Mucosa of descending colon (tissue), 3 donors: ENCODE measurements at regions not wholly inside any gene's neighbourhood (a gene's known extent, or its start where the extent isn't known, plus 50 kb on each side); places are given as distances from the start of the nearest gene placed in this dataset.

Experiments used
- ATAC-seq: fragments of 200-7000 bp; cut with Tn5 transposase; one replicate; pipeline ENCODE4 v1.9.1; 2020; ENCODE audit warnings: mild to moderate bottlenecking, moderate library complexity
- DNase-seq, 3 donors: peaks; one replicate each; pipeline ENCODE4 v3.0.0-alpha.2; 2020
- H3K36me3 ChIP-seq: fragments of 200-600 bp; one replicate; pipeline ENCODE4 v1.8.0; 2021; ENCODE audit warnings: low read depth, mild to moderate bottlenecking
- H3K4me1 ChIP-seq: fragments of 200-600 bp; one replicate; pipeline ENCODE4 v1.8.0; 2021; ENCODE audit warnings: low read depth, mild to moderate bottlenecking
- H3K4me3 ChIP-seq: fragments of 200-600 bp; one replicate; pipeline ENCODE4 v1.8.0; 2021; ENCODE audit warnings: mild to moderate bottlenecking
- H3K9me3 ChIP-seq: fragments of 200-600 bp; one replicate; pipeline ENCODE4 v1.8.0; 2021; ENCODE audit warnings: mild to moderate bottlenecking
- intact Hi-C, 2 donors: fragments of 100-400 bp; cut with DNase I in 1 of 2; cut with micrococcal nuclease in 1 of 2; formaldehyde crosslinking; loops; one replicate each; pipeline versions ENCODE4 v1.11.0 to v1.11.1; 2022; cut with DNase I, micrococcal nuclease
- TF ChIP-seq, protein P1 (sequence below): fragments of 200-600 bp; IDR thresholded peaks from one replicate; pipeline ENCODE4 v1.8.0; 2022; ENCODE audit warnings: antibody characterized with exemption, mild to moderate bottlenecking
- donor health status: DM: no; HTN: no; CAD: no; lungs with moderate emphysema.
- donor health status: DM: no; HTN: no; CAD: no.
- donor health status: DM: no; HTN: yes; CAD: no.

DNA sequence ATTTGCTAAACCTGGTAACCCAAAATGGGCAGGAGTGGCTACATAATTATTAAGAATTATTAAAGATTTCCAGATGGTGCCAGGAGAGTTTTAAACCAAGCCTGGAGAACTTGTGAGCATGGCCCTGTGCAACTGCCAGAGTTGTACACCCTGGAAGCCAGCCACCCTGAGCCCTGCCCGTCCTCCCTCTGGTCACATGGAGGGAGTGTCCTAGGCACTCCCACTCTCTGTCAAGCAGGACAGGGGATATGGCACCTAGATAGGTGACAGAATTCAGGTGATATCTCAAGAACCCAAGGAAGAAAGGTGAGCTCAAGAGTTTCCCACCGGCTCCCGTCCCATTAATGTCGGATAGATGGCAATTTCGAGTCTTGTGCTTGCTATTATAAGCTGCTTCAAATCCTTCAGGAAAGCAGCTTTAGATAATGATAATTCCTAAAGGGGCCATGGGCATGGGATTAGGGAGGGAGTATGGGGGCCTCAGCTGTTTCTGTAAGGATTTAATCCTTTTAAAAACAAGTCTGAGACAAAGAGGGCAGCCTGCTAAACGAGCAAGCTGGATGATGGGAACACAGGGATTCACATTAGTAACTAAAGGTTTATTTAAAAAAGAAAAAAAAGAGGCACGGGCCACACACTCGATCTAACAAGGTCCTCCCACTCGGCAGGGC lies 169.1 kb downstream of the BMP7 start:
- ATAC-seq (no peak), DNase-seq (no peak)
- Histone ChIP-seq H3K4me3 (no peak overlapping the region), H3K9me3 (no peaks in the 10 kb centered on the region), H3K36me3 (no peaks in the 10 kb centered on the region), H3K4me1 (no peaks in the 10 kb centered on the region)
- TF ChIP-seq, protein P1, sequence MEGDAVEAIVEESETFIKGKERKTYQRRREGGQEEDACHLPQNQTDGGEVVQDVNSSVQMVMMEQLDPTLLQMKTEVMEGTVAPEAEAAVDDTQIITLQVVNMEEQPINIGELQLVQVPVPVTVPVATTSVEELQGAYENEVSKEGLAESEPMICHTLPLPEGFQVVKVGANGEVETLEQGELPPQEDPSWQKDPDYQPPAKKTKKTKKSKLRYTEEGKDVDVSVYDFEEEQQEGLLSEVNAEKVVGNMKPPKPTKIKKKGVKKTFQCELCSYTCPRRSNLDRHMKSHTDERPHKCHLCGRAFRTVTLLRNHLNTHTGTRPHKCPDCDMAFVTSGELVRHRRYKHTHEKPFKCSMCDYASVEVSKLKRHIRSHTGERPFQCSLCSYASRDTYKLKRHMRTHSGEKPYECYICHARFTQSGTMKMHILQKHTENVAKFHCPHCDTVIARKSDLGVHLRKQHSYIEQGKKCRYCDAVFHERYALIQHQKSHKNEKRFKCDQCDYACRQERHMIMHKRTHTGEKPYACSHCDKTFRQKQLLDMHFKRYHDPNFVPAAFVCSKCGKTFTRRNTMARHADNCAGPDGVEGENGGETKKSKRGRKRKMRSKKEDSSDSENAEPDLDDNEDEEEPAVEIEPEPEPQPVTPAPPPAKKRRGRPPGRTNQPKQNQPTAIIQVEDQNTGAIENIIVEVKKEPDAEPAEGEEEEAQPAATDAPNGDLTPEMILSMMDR: no peak
- intact Hi-C loops: no loop called here

DNA sequence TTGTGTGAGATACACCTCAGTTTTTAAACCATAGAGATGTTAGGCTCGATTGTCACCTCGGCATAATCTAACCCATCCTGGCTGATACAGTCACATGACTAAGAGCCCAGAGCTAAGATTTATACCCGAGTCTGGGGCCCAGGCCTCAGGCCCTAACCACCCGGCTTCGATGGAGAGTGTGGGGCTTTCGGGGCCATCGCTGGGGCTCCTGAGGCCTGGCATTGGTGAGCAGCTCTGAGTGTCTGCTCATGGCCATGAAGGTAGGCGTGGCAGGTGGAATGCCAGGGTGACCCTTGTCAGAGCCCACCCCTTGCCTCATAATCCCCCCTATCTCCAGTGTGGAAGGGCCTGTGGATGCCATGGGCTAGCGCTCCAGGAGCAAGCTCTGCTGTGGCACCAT lies 164.3 kb downstream of the BMP7 start:
- ATAC-seq: no peak
- Histone ChIP-seq H3K9me3 (no peaks in the 10 kb centered on the region), H3K36me3 (no peaks in the 10 kb centered on the region), H3K4me1 (no peaks in the 10 kb centered on the region), H3K4me3 (no peak overlapping the region)
- TF ChIP-seq, protein P1: no peak
- intact Hi-C loops: no loop called here
- no peak for DNase-seq

DNA sequence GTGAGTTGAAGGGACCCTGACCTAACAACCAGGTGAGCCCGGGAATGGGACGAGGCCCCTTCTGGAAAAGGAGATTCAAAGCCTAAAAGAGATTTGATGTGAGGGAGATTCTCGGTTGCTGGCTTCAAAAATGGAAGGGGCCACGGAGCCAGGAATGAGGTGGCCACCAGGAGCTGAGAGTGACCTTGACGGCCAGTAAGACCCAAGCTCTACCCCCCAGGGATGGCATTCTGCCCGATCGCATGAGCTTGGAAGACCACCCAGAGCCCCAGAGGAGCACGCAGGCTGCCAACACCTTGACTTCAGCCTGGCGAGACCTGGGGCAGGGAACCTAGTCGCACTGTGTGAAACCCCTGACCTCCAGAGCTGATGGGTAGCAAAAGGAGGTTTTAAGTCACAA lies 163.9 kb downstream of the BMP7 start:
- ATAC-seq: no peak
- TF ChIP-seq, protein P1: no peak
- intact Hi-C loops: no loop called here
- Histone ChIP-seq H3K36me3 (no peaks in the 10 kb centered on the region), H3K4me3 (no peak overlapping the region), H3K4me1 (no peaks in the 10 kb centered on the region), H3K9me3 (no peaks in the 10 kb centered on the region)
- no peak for DNase-seq

DNA sequence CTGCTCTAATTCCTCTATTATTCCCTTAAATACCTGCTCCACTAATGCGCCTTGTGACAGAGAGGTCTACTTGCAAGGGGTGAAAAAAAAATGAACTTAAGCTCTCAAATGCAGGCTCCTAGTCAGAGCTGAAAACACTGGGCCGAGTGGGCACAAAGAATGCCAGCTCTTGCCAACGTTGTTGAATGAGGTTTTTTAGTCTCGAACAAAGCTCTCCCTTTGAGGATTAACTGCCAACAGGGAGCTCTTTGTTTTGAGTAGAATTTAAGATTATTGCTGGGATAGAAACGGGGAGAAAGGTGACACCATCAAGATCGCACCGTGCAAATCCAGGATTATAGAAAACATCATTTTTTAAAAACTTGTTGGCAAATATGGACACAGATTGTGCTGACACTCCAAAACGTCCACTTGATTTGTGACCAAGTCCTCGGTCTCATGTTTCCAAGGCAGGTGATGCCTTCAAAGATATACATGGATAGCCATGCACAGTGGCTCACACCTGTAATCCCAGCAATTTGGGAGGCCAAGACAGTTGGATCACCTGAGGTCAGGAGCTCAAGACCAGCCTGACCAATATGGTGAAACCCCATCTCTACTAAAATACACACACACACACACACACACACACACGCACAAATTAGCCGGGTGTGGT lies 163.2 kb downstream of the BMP7 start:
- no peaks in the 10 kb centered on the region for H3K36me3 ChIP-seq
- intact Hi-C loops: no loop called here
- DNase-seq: no peak
- TF ChIP-seq, protein P1: no peak
- no peaks in the 10 kb centered on the region for H3K4me1 ChIP-seq
- H3K9me3 ChIP-seq: no peaks in the 10 kb centered on the region
- H3K4me3 ChIP-seq: no peak overlapping the region
- no peak for ATAC-seq

DNA sequence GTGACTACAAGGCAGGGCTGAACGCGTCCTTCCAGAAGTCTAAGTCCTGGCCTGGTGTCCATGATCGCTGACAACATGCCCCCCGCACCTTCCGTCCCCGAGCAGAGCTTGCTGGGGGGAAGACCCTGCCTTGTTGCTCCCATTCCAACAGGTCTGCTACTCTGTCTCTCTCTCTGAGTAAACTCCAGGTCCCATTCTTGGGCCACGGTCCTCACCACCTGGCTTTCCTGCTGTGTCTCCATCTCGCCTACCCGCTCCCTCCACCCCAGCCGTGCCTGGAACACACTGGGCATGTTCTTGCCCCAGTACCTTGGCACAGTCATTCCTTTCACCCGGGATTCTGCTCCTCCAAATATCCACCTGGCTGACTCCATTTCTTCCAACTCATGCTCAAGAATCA lies 162.3 kb downstream of the BMP7 start:
- ATAC-seq (no peak), DNase-seq (no peak)
- intact Hi-C loops: no loop called here
- no peak overlapping the region for H3K4me3 ChIP-seq
- no peaks in the 10 kb centered on the region for H3K9me3 ChIP-seq
- TF ChIP-seq, protein P1: no peak
- no peaks in the 10 kb centered on the region for H3K4me1 ChIP-seq
- H3K36me3 ChIP-seq: no peaks in the 10 kb centered on the region
